Mesendoderm (in vitro differentiated cells): ENCODE measurements at regions not wholly inside any gene's neighbourhood (a gene's known extent, or its start where the extent isn't known, plus 50 kb on each side); places are given as distances from the start of the nearest gene placed in this dataset.

Source experiments
- DNase-seq: peaks from one replicate; pipeline ENCODE4 v3.0.0; 2013
- H2AK5ac ChIP-seq: 2 replicates; pipeline ENCODE4 v1.6.1; 2013; ENCODE audit warnings: low read length, inconsistent platforms
- H2BK120ac ChIP-seq: 2 replicates; pipeline ENCODE4 v1.6.1; 2013; ENCODE audit warnings: low read depth, mild to moderate bottlenecking, low read length, moderate library complexity, mixed read lengths
- H2BK15ac ChIP-seq: replicated peaks from 2 replicates; pipeline ENCODE4 v1.6.1; 2013; ENCODE audit warnings: low read depth, mild to moderate bottlenecking, moderate library complexity
- H2BK5ac ChIP-seq: 2 replicates; pipeline ENCODE4 v1.6.1; 2013; ENCODE audit warnings: low read length, inconsistent platforms
- H3K18ac ChIP-seq: 2 replicates; pipeline ENCODE4 v1.6.1; 2013; ENCODE audit warnings: mild to moderate bottlenecking, low read length, mixed read lengths
- H3K23ac ChIP-seq: one replicate; pipeline ENCODE4 v1.6.1; 2013; ENCODE audit warnings: low read length
- H3K27ac ChIP-seq: 2 replicates; pipeline ENCODE4 v1.5.1; 2013; ENCODE audit warnings: low read depth, mild to moderate bottlenecking, inconsistent platforms, low read length, moderate library complexity
- H3K27me3 ChIP-seq: 2 replicates; pipeline ENCODE4 v1.6.1; 2013; ENCODE audit warnings: low read length, control low read depth, mild to moderate bottlenecking, inconsistent platforms; ENCODE audit not compliant: insufficient read depth, poor library complexity
- H3K36me3 ChIP-seq: 2 replicates; pipeline ENCODE4 v1.6.1; 2013; ENCODE audit warnings: low read length, inconsistent platforms; ENCODE audit not compliant: control insufficient read depth, insufficient read depth
- H3K4ac ChIP-seq: one replicate; pipeline ENCODE4 v1.6.1; 2013; ENCODE audit warnings: low read depth, mild to moderate bottlenecking, low read length, moderate library complexity
- H3K4me1 ChIP-seq: 2 replicates; pipeline ENCODE4 v1.6.1; 2013; ENCODE audit warnings: low read depth, low read length, inconsistent platforms; ENCODE audit not compliant: control insufficient read depth
- H3K4me2 ChIP-seq: 2 replicates; pipeline ENCODE4 v1.6.1; 2013; ENCODE audit warnings: low read length
- H3K4me3 ChIP-seq: 2 replicates; pipeline ENCODE4 v1.5.1; 2013; ENCODE audit warnings: mild to moderate bottlenecking, low read length
- H3K56ac ChIP-seq: one replicate; pipeline ENCODE4 v1.6.1; 2013; ENCODE audit warnings: low read length
- H3K79me1 ChIP-seq: 2 replicates; pipeline ENCODE4 v1.6.1; 2013; ENCODE audit warnings: low read length, inconsistent platforms
- H3K79me2 ChIP-seq: 2 replicates; pipeline ENCODE4 v1.6.1; 2013; ENCODE audit warnings: mild to moderate bottlenecking, low read length; ENCODE audit not compliant: control insufficient read depth, insufficient read depth
- H3K9ac ChIP-seq: 2 replicates; pipeline ENCODE4 v1.6.1; 2013; ENCODE audit warnings: low read length, inconsistent platforms
- H4K5ac ChIP-seq: one replicate; pipeline ENCODE4 v1.6.1; 2013; ENCODE audit warnings: low read length
- H4K8ac ChIP-seq: one replicate; pipeline ENCODE4 v1.6.1; 2013; ENCODE audit warnings: low read depth, mild to moderate bottlenecking, control low read depth, low read length, moderate library complexity
- WGBS: extraction: QIAGEN DNeasy Blood & Tissue Kit; methylation state at CpG from one replicate; pipeline ENCODE4 v1.1.7; 2013; ENCODE audit warnings: low lambda C conversion rate, missing lambda C conversion rate; ENCODE audit not compliant: insufficient coverage; ENCODE audit errors: extremely low coverage; 5-methylcytosine and 5-hydroxymethylcytosine counted together

GRCh38 chr15:62431008-62431797 lies 266.1 kb upstream of the C2CD4B start:
- WGBS, result no CpG with 5 or more reads among the region's 6 CpGs
- no peaks in the 10 kb centered on the region for H3K36me3 ChIP-seq
- H2BK120ac ChIP-seq, result no peak overlapping the region
- no peak overlapping the region for H3K23ac ChIP-seq
- no peak overlapping the region for H4K8ac ChIP-seq
- no peak overlapping the region for H3K18ac ChIP-seq
- no peak overlapping the region for H3K9ac ChIP-seq
- no peak overlapping the region for H3K4me2 ChIP-seq
- H3K27me3 ChIP-seq, result no peaks in the 10 kb centered on the region
- H3K79me2 ChIP-seq, result peaks cover 3% of the 10 kb centered on the region
- no peak overlapping the region for H3K27ac ChIP-seq
- H2AK5ac ChIP-seq, result no peak overlapping the region
- H2BK15ac ChIP-seq, result no peak overlapping the region
- peaks cover 18% of the 10 kb centered on the region for H3K79me1 ChIP-seq
- no peak for DNase-seq
- H3K4ac ChIP-seq, result no peak overlapping the region
- no peaks in the 10 kb centered on the region for H3K4me1 ChIP-seq
- H4K5ac ChIP-seq, result no peak overlapping the region
- no peak overlapping the region for H3K4me3 ChIP-seq
- H2BK5ac ChIP-seq, result no peak overlapping the region
- H3K56ac ChIP-seq, result no peak overlapping the region

- Histone ChIP-seq H3K79me2 (peaks cover 5% of the 10 kb centered on the region), H3K56ac (no peak overlapping the region), H3K4me3 (no peak overlapping the region), H3K4ac (no peak overlapping the region), H3K27ac (no peak overlapping the region), H3K79me1 (peaks cover 20% of the 10 kb centered on the region), H3K4me2 (no peak overlapping the region), H2AK5ac (no peak overlapping the region), H3K4me1 (no peaks in the 10 kb centered on the region), H2BK15ac (no peak overlapping the region), H3K23ac (no peak overlapping the region), H4K5ac (no peak overlapping the region), H3K18ac (no peak overlapping the region), H2BK120ac (no peak overlapping the region), H2BK5ac (no peak overlapping the region), H3K27me3 (no peaks in the 10 kb centered on the region), H3K9ac (no peak overlapping the region), H3K36me3 (no peaks in the 10 kb centered on the region), H4K8ac (no peak overlapping the region)
- 100% methylated on average over 1 of the region's 5 CpGs for WGBS
- DNase-seq, result no peak
These were observed 266.7 kb upstream of the C2CD4B start for GRCh38 chr15:62431817-62432216.

GRCh38 chr15:62432702-62433398 lies 267.8 kb upstream of the C2CD4B start:
- Histone ChIP-seq H3K56ac (no peak overlapping the region), H4K5ac (no peak overlapping the region), H3K27me3 (no peaks in the 10 kb centered on the region), H4K8ac (no peak overlapping the region), H3K36me3 (no peaks in the 10 kb centered on the region), H3K23ac (no peak overlapping the region), H3K79me1 (peaks cover 16% of the 10 kb centered on the region), H2BK5ac (no peak overlapping the region), H3K4me1 (no peaks in the 10 kb centered on the region), H3K4me2 (no peak overlapping the region), H2BK15ac (no peak overlapping the region), H3K27ac (no peak overlapping the region), H3K4ac (no peak overlapping the region), H3K18ac (no peak overlapping the region), H3K4me3 (no peak overlapping the region), H2AK5ac (no peak overlapping the region), H3K79me2 (peaks cover 5% of the 10 kb centered on the region), H3K9ac (no peak overlapping the region), H2BK120ac (no peak overlapping the region)
- no CpG with 5 or more reads among the region's 5 CpGs for WGBS
- DNase-seq, result no peak

- Histone ChIP-seq H3K4me2 (no peak overlapping the region), H3K4me3 (no peak overlapping the region), H3K9ac (no peak overlapping the region), H4K8ac (no peak overlapping the region), H3K36me3 (no peaks in the 10 kb centered on the region), H3K27me3 (no peaks in the 10 kb centered on the region), H4K5ac (no peak overlapping the region), H3K18ac (no peak overlapping the region), H3K79me1 (peaks cover 17% of the 10 kb centered on the region), H2BK120ac (no peak overlapping the region), H3K23ac (peak overlapping the region; percentile 37), H3K4me1 (no peaks in the 10 kb centered on the region), H3K56ac (no peak overlapping the region), H3K4ac (no peak overlapping the region), H2BK15ac (no peak overlapping the region), H3K79me2 (peaks cover 5% of the 10 kb centered on the region), H3K27ac (no peak overlapping the region), H2AK5ac (no peak overlapping the region), H2BK5ac (no peak overlapping the region)
- WGBS, result no CpG with 5 or more reads among the region's 4 CpGs
- no peak for DNase-seq
These were observed 271.1 kb upstream of the C2CD4B start for GRCh38 chr15:62436235-62436634.

GRCh38 chr15:62437753-62438152 lies 272.7 kb upstream of the C2CD4B start:
- Histone ChIP-seq H3K4me2 (no peak overlapping the region), H2BK15ac (no peak overlapping the region), H3K9ac (no peak overlapping the region), H3K79me1 (peaks cover 15% of the 10 kb centered on the region), H4K8ac (no peak overlapping the region), H3K79me2 (peaks cover 5% of the 10 kb centered on the region), H4K5ac (no peak overlapping the region), H3K56ac (no peak overlapping the region), H3K18ac (no peak overlapping the region), H3K36me3 (no peaks in the 10 kb centered on the region), H3K4ac (no peak overlapping the region), H3K27ac (no peak overlapping the region), H2BK120ac (no peak overlapping the region), H3K23ac (no peak overlapping the region), H3K27me3 (no peaks in the 10 kb centered on the region), H3K4me1 (no peaks in the 10 kb centered on the region), H2BK5ac (no peak overlapping the region), H3K4me3 (no peak overlapping the region), H2AK5ac (no peak overlapping the region)
- no peak for DNase-seq
- no CpG with 5 or more reads among the region's 2 CpGs for WGBS
